ENCODE measurements at regions not wholly inside any gene's neighbourhood (a gene's known extent, or its start where the extent isn't known, plus 50 kb on each side); places are given as distances from the start of the nearest gene placed in this dataset.

DNA sequence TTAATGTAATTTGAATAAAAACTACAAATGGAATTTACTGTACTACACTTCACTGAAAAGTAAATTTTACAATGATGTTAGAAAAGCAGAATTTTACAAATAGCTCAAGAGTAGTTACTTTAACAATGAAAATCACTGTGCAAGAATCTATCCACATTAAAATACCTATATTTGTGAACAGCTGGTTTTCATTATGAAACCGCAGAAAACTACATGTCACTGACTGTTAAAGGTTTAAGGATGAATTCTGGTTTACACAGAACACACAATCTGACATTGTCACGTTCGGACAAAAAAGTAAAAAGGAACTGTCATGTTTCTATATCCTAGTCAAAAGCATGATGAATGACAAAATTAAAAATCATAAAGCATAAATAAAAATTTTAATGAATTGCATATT, 415.3 kb upstream of the PRKCQ start:
- Mint-ChIP-seq H3K36me3 (ENCODE audit: unreplicated experiment) (peaks cover 5% of the 10 kb centered on the region), H3K4me1 (ENCODE audit: low read depth, unreplicated experiment) (peaks cover 2% of the 10 kb centered on the region), H3K4me3 (ENCODE audit: unreplicated experiment) (no peak overlapping the region), H3K27me3 (ENCODE audit: unreplicated experiment) (no peaks in the 10 kb centered on the region), H3K9me3 (ENCODE audit: unreplicated experiment) (peaks cover 6% of the 10 kb centered on the region), H3K27ac (ENCODE audit: unreplicated experiment) (no peak overlapping the region)
- no peak for DNase-seq
- TF ChIP-seq, protein P1, sequence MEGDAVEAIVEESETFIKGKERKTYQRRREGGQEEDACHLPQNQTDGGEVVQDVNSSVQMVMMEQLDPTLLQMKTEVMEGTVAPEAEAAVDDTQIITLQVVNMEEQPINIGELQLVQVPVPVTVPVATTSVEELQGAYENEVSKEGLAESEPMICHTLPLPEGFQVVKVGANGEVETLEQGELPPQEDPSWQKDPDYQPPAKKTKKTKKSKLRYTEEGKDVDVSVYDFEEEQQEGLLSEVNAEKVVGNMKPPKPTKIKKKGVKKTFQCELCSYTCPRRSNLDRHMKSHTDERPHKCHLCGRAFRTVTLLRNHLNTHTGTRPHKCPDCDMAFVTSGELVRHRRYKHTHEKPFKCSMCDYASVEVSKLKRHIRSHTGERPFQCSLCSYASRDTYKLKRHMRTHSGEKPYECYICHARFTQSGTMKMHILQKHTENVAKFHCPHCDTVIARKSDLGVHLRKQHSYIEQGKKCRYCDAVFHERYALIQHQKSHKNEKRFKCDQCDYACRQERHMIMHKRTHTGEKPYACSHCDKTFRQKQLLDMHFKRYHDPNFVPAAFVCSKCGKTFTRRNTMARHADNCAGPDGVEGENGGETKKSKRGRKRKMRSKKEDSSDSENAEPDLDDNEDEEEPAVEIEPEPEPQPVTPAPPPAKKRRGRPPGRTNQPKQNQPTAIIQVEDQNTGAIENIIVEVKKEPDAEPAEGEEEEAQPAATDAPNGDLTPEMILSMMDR (IDR thresholded peaks at IDR 0.05; ENCODE audit: partially characterized antibody, unreplicated experiment) = no peak

DNA sequence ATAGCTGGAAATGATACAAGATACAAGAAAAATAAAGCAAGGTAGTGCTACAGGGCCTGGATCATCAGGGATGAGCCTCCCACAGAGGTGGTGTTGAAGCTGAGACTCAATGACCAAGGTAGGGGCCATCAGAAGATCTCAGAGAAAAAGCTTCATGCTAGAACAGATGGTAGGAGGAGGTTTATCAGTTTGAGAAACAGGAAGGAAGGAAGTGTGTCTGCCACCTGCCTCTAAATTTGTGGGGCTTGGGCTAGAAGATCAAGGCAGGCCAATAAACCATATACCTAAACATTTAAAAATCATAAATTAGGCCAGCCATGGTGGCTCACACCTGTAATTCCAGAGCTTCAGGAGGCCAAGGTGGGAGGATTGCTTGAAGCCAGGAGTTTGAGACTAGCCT, 410.8 kb upstream of the PRKCQ start:
- H3K27me3 Mint-ChIP-seq (ENCODE audit: unreplicated experiment) = no peaks in the 10 kb centered on the region
- H3K36me3 Mint-ChIP-seq (ENCODE audit: unreplicated experiment) = peaks cover 5% of the 10 kb centered on the region
- H3K4me1 Mint-ChIP-seq (ENCODE audit: low read depth, unreplicated experiment) = peaks cover 1% of the 10 kb centered on the region
- TF ChIP-seq, protein P1 (IDR thresholded peaks at IDR 0.05; ENCODE audit: partially characterized antibody, unreplicated experiment) = no peak
- H3K4me3 Mint-ChIP-seq (ENCODE audit: unreplicated experiment) = no peak overlapping the region
- no peak for DNase-seq
- peaks cover 3% of the 10 kb centered on the region for H3K9me3 Mint-ChIP-seq (ENCODE audit: unreplicated experiment)
- H3K27ac Mint-ChIP-seq (ENCODE audit: unreplicated experiment) = no peak overlapping the region

DNA sequence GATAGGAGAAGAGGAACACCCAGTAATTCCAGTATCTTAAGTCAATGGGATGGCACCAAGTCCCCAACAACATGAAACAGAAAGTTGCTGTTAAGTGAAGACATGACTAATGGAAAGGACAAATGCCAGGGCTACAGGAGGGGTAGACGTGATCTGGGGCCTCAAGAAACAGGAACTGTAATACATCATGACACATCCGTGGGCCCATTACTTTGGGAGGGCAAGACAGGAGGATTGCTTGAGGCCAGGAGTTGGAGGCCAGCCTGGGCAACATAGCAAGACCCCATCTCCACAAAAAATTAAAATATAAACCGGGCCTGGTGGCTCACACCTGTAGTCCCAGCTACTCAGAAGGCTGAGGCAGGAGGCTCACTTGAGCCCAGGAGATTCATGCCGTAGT, 408.6 kb upstream of the PRKCQ start:
- H3K4me3 Mint-ChIP-seq (ENCODE audit: unreplicated experiment) = no peak overlapping the region
- TF ChIP-seq, protein P1 (IDR thresholded peaks at IDR 0.05; ENCODE audit: partially characterized antibody, unreplicated experiment) = no peak
- H3K27ac Mint-ChIP-seq (ENCODE audit: unreplicated experiment) = no peak overlapping the region
- peaks cover 5% of the 10 kb centered on the region for H3K36me3 Mint-ChIP-seq (ENCODE audit: unreplicated experiment)
- peaks cover 1% of the 10 kb centered on the region for H3K4me1 Mint-ChIP-seq (ENCODE audit: low read depth, unreplicated experiment)
- no peaks in the 10 kb centered on the region for H3K27me3 Mint-ChIP-seq (ENCODE audit: unreplicated experiment)
- H3K9me3 Mint-ChIP-seq (ENCODE audit: unreplicated experiment) = peaks cover 3% of the 10 kb centered on the region
- DNase-seq = no peak

DNA sequence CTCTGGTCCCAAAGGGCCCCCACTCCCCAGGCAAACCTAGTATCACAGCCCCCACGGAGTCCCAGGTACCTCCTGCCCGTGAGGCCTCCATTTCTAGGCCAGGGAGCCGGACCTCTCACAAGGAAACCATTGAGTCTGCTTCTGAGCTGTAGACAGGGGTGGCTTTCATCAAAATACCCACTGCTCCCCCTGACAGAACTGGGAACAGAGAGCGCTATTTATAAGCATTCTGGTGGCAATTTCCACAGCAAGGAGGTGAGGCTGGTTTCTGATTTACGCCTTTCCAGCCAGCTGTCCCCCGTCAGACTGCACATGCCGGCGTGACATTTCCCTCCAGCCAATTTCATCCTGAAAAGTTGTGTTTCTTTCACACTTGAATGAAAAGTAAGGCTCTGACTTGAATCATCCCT, 407.5 kb upstream of the PRKCQ start:
- DNase-seq = no peak
- Mint-ChIP-seq H3K36me3 (ENCODE audit: unreplicated experiment) (peaks cover under 1% of the 10 kb centered on the region), H3K27me3 (ENCODE audit: unreplicated experiment) (no peaks in the 10 kb centered on the region), H3K4me1 (ENCODE audit: low read depth, unreplicated experiment) (peaks cover 1% of the 10 kb centered on the region), H3K4me3 (ENCODE audit: unreplicated experiment) (no peak overlapping the region), H3K9me3 (ENCODE audit: unreplicated experiment) (no peaks in the 10 kb centered on the region), H3K27ac (ENCODE audit: unreplicated experiment) (no peak overlapping the region)
- TF ChIP-seq, protein P1 (IDR thresholded peaks at IDR 0.05; ENCODE audit: partially characterized antibody, unreplicated experiment) = no peak

DNA sequence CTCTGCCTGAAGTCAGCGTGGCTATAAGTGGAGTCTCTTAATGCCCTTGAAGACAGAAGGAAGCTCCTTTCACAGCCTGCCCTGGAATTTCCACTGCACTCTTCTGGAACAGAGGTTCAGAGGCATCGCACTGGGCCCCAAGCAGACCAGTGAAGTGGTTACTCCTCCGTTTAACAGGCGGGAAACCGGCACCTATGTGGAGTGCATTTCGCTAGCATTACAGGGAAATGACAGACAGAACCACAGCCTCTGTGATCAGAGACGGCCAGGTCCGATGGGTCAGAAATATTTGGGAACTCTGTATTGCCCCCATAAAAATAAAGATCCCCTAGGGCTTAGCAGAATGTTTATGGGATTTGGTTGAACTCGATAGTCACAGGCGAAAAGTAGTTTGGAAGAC, 406.9 kb upstream of the PRKCQ start:
- H3K4me3 Mint-ChIP-seq (ENCODE audit: unreplicated experiment) = no peak overlapping the region
- H3K27ac Mint-ChIP-seq (ENCODE audit: unreplicated experiment) = no peak overlapping the region
- no peaks in the 10 kb centered on the region for H3K36me3 Mint-ChIP-seq (ENCODE audit: unreplicated experiment)
- H3K4me1 Mint-ChIP-seq (ENCODE audit: low read depth, unreplicated experiment) = peaks cover 1% of the 10 kb centered on the region
- TF ChIP-seq, protein P1 (IDR thresholded peaks at IDR 0.05; ENCODE audit: partially characterized antibody, unreplicated experiment) = no peak
- no peak for DNase-seq
- no peaks in the 10 kb centered on the region for H3K27me3 Mint-ChIP-seq (ENCODE audit: unreplicated experiment)
- no peaks in the 10 kb centered on the region for H3K9me3 Mint-ChIP-seq (ENCODE audit: unreplicated experiment)

Measured in glutamatergic neuron (in vitro differentiated cells).